Embryonic facial prominence (tissue), 1 donor: ENCODE measurements at regions not wholly inside any gene's neighbourhood (a gene's known extent, or its start where the extent isn't known, plus 50 kb on each side); places are given as distances from the start of the nearest gene placed in this dataset.

ENCODE experiments used
- DNase-seq: peaks from one replicate; pipeline ENCODE4 v3.0.0-alpha.2; 2016; ENCODE audit errors: extremely low spot score

- DNase-seq, result no peak
Observed at GRCh38 chr15:98384328-98385029, 263.9 kb upstream of the IGF1R start.

DNA sequence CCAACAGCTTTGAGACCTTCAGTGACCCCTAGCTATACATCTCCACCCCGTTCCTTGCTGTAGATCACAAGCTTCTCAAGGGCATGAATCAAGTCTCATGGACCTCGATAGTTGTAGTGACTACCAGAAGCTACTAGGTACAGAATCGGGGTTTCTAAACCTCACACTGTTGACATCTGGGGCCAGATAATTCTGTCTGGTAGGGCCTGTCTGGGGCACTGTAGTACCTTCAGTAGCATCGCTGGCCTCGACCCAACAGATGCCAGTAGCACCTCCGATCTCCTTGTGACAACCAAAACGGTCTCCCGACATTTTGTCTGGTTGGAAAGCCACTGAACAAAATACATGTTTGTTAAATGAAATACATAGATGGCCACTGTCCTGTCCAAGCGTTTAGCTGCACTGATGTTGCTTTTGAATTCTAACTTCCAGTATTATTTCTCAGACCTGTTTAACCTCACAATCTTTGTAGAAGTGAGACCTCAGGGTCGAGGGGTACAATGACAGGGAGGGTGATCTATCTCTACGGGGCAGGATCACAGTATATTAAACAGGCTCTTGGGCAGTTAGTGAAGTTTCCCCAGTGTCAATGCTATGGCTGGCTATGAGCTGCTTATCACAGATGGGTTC is 262.5 kb upstream of the IGF1R start:
- no peak for DNase-seq

- no peak for DNase-seq
Observed at GRCh38 chr15:98386561-98386960, 261.8 kb upstream of the IGF1R start.

DNA sequence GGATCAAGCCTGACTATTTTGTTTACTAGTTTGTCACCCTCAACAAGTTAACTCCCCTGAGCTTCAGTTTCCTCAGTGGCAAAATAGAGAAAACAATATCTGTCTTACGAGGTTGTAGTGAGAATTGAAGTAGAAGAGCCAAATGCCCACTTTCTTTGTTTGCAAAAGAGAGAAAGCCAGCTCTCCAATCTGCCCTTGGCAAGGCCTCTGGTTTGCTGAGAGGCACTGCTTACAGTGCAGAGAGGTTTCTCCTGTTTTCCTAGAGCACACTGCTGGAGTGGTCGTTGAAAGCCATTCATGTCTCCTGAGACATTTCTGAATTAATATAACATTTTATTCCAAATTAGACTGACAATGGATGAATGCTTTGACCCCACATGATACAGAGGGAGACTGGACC is 260.5 kb upstream of the IGF1R start:
- no peak for DNase-seq

DNA sequence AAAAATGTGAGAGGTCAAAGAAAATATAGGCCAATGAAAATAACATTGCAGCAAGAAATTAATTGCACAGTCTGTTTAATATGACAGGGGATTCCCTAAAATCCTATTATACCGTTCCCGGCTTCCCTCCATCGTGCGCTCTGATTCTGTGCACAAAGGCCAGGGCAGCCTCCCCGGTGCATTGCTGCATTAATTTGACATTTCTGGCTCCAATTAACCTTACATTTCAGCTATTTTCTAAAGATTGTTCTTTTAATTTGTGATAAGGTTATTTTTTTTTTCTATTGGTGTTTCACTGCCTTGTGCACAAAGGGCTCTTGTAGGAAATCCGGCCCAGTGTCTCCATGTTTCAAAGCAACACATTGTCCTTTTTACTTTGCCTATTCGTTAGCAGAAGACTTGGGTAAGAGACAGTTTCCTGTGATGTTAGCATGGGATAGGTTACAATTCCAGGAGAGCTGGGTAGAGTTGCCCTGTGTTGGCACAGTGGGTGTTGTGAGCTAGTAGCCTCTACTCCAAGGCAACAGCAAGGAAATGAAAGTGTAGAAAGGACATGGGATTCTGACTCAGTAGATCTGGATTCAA is 257.3 kb upstream of the IGF1R start:
- no peak for DNase-seq

DNA sequence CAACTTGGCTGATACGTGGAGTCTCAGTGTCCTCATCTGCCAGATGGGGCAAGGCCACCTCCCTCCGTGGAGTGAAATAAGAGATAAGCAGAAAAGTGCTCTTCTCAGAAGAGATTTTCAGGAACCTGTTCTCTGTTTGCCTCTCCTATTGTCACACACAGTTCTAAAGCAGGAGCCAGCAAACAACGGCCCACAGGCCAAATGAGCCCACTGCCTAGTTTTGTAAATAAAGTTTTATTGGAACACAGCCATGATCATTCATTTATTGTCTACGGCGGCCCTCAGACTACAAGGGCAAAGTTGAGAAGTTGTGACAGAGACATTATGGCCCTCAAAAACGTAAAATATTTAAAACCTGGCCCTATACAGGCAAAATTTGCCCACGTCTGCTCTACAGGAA is 256.8 kb upstream of the IGF1R start:
- DNase-seq, result no peak

- DNase-seq, result no peak
Observed at GRCh38 chr15:98393471-98393870, 254.9 kb upstream of the IGF1R start.

- no peak for DNase-seq
Observed at GRCh38 chr15:98394546-98394945, 253.8 kb upstream of the IGF1R start.

- no peak for DNase-seq
Observed at GRCh38 chr15:98395974-98396610, 252.2 kb upstream of the IGF1R start.

- no peak for DNase-seq
Observed at GRCh38 chr15:98397419-98397818, 250.9 kb upstream of the IGF1R start.

- no peak for DNase-seq
Observed at GRCh38 chr15:98398056-98398455, 250.3 kb upstream of the IGF1R start.

DNA sequence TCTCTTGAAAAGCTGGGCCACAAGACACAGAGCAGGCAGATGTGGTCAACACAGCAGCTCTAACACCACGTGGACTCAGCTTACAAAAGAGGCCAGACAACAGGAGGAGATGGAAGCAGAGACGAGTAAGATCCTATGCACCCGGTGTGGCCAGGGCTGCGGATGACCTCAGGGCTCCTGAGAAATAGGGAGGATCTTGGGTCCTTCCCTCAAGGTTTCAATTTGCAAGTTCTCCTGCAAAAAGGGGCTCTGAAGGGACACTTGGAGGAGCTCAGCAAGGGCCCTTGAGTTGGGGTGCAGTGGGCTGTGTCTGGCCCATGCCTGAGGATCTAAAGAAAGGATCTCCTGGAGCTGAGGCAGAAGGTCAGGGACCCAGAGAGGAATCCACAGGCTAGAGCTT is 249.5 kb upstream of the IGF1R start:
- no peak for DNase-seq

DNA sequence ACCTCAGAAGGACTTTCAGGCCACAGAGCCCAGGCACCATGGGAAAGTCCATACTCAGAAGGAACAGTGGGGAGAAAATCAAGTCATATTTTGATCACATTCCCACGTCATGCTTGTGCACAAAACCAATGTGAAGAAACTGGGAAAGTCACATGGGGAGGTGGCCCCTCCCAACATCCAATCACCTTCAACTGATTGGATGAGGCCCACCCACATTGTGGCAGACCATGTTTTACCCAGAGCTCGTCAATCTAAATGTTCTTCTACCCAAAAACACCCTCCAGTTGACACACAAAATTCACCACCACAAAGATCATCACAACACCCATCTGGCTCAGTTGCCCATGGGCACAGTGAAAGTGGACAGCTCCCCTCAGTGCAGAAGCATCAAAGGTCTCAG is 248.2 kb upstream of the IGF1R start:
- no peak for DNase-seq

DNA sequence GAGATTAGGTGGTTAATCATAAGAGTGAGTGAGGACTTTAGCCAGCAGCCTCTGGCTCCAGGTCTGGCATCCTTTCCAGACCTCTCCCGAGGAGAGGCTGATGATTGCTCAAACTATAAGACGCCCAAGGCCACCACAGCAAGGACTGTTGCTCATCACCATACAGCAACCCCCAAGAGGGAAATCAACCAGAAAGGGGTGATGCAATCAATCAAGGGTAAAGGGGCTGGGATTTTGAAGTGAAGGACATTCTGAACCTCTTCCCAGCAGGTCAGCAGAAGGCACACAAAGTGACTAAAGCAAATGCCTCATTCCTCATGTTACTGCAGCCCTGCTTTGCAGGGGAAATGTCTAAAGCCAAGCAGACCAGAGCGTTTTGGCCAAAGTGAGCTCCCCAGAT is 247.3 kb upstream of the IGF1R start:
- no peak for DNase-seq

DNA sequence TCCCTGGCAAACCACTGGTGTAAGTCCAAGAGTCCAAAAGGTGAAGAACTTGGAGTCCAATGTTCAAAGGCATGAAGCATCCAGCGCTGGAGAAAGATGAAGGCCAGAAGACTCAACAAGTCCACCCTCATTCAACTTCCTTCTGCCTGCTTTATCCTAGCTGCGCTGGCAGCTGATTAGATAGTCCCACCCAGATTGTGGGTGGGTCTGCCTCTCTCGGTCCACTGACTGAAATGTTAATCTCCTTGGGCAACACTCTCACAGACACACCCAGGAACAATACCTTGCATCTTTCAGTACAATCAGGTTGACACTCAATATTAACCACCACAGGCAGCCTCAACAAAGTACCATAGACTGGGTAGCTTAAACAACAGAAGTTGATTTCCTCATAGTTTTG is 245.9 kb upstream of the IGF1R start:
- no peak for DNase-seq

GRCh38 chr15:98403169-98403568 is 245.2 kb upstream of the IGF1R start:
- no peak for DNase-seq

DNA sequence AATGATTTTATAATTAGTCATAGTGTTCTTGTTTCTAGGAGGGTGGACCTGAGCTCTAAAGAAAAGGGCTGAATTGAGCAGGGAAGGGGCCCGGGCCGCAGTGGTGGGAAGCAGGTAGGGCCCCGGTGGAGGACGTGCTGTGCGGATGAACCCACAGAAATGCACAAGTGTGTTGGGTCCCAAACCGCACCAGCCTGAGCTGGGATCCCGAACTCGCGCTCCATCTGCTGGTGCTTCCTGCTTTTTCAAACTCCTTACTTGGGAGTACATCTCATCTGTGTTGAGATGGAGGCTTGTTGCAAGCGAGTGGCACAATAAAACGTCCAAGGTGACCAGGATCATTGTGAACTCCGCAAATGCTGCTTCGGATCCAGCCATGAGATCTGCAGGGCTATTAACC is 244.8 kb upstream of the IGF1R start:
- DNase-seq, result no peak

DNA sequence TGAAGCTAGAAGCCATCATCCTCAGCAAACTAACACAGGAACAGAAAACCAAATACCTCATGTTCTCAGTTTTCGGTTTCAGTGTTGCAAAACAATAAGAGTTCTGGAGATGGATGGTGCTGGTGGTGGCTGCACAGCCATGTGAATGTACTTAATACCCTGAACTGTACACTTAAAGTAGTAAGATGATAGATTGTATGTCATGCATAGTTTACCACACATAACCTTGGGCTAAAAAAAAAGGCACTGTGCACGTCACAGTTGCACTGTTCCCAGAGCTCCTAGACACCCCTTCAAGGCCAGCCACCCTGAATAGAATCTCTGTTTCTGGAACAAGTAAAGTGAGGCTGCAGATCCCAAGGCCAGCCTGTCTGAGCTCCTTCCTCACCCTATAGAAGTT is 243.3 kb upstream of the IGF1R start:
- no peak for DNase-seq

DNA sequence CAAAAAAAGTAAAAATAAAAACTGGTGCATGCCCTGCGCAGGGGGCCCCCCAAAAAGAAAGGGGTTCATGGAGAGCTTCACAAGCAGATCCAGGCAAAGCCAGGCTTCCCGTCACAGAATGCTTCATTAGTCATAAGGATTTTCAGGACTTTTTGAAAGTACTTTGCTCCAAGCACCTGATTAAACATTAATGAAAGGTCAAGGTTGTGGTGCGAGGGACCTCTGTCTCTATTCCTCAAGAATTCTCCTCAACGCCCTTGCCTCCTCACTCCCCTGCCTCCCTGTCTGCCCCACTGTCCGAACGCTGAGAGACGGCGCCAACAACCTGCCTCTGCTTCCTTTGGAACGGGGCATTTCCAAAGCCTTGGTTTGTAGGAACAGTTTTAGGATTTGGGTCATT is 240.1 kb upstream of the IGF1R start:
- DNase-seq, result no peak

- no peak for DNase-seq
Observed at GRCh38 chr15:98410328-98410727, 238.0 kb upstream of the IGF1R start.

GRCh38 chr15:98412852-98413251 is 235.5 kb upstream of the IGF1R start:
- no peak for DNase-seq

GRCh38 chr15:98413933-98414546 is 234.3 kb upstream of the IGF1R start:
- no peak for DNase-seq
